Fibroblast of pulmonary artery (primary cell): ENCODE measurements at regions not wholly inside any gene's neighbourhood (a gene's known extent, or its start where the extent isn't known, plus 50 kb on each side); places are given as distances from the start of the nearest gene placed in this dataset.

Experiments used
- DNase-seq: peaks from one replicate; pipeline ENCODE4 v3.0.0-alpha.2; 2010; ENCODE audit warnings: low read depth
- H3K4me3 ChIP-seq: replicated peaks from 2 replicates; pipeline ENCODE4 v1.5.1; 2011; ENCODE audit warnings: low read depth, mild to moderate bottlenecking, control low read depth, low read length, moderate library complexity
- TF ChIP-seq, protein P1 (sequence below): IDR thresholded peaks from 2 replicates; pipeline ENCODE4 v1.5.1; 2011; ENCODE audit warnings: mild to moderate bottlenecking, control low read depth, low read length, inconsistent platforms; ENCODE audit errors: missing control alignments

- TF ChIP-seq, protein P1, sequence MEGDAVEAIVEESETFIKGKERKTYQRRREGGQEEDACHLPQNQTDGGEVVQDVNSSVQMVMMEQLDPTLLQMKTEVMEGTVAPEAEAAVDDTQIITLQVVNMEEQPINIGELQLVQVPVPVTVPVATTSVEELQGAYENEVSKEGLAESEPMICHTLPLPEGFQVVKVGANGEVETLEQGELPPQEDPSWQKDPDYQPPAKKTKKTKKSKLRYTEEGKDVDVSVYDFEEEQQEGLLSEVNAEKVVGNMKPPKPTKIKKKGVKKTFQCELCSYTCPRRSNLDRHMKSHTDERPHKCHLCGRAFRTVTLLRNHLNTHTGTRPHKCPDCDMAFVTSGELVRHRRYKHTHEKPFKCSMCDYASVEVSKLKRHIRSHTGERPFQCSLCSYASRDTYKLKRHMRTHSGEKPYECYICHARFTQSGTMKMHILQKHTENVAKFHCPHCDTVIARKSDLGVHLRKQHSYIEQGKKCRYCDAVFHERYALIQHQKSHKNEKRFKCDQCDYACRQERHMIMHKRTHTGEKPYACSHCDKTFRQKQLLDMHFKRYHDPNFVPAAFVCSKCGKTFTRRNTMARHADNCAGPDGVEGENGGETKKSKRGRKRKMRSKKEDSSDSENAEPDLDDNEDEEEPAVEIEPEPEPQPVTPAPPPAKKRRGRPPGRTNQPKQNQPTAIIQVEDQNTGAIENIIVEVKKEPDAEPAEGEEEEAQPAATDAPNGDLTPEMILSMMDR: no peak
- no peak for DNase-seq
- H3K4me3 ChIP-seq: no peak overlapping the region
Observed at GRCh38 chr13:78139765-78140164, 221.1 kb upstream of the EDNRB start.

DNA sequence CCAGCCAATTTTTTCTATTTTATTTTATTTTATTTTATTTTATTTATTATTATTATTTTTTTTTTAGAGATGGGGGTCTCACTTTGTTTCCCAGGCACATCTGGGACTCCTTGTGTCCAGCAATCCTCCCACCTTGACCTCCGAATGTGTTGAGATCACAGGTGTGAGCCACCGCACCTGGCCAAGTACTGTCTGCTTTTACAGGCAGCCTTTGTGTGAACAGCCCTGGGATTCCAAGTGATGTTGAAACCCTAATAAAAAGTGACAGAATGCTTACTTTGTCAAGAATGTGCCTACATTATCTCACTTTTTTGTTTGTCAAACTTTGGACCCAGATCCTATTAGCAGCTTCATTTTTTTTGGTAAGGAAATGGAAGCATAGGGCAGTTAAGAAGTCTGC lies 220.1 kb upstream of the EDNRB start:
- H3K4me3 ChIP-seq: no peak overlapping the region
- TF ChIP-seq, protein P1: no peak
- DNase-seq: no peak

DNA sequence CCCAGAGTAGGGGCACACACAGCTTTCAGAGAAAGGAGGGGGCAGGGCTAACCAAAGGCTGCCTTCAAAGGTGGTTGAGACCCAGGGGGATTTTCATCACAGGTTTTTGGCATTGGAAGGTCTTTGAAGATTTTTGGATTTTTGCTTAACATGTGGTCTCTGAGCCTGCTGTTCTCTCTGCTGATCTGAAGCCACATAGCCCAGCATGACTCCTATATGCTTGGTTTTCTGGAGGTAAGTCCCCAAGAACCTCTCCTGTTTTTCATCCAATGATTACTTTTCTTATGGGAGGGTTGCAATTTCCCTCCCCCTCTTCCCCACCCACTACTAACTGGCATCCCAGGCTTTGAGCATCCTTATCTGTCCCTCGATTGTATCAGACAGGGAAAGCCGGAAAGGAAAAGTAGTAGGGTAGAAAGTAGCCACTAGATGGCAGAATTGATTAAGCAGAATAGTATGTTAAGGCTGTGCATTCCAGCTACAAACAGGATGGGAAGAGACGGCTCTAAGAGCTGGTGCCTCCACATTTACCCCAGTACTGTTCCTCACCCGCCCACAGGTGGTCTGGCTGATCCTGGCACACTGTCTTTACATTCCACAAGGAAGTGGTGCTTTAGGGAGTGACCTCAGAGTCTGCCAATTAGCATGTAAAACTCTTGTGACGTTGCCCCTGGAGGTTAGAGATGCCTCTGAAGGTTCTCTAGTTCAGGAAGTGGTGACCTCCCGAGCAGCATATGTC lies 218.9 kb upstream of the EDNRB start:
- TF ChIP-seq, protein P1: peak; percentile 76
- peak; percentile 78 for DNase-seq
- H3K4me3 ChIP-seq: no peak overlapping the region

DNA sequence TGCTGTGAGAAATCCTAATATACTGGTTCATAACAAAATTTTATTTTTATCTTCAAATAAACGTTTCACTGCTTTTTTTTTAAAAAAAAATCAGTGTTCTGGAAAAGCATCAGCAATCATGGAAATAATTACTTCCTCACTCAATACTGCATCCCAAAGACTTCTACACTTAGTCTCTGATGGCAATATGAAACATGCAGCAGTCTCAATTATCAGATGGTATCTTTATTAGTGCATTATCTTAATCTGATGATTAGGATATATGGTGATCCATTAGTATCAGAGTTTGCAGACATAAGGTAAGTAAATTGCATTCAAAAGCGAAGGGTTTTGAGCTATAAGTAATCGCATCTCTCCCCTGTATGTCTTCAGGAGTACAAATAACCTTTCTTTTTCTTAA lies 218.3 kb upstream of the EDNRB start:
- no peak overlapping the region for H3K4me3 ChIP-seq
- DNase-seq: no peak
- TF ChIP-seq, protein P1: no peak

DNA sequence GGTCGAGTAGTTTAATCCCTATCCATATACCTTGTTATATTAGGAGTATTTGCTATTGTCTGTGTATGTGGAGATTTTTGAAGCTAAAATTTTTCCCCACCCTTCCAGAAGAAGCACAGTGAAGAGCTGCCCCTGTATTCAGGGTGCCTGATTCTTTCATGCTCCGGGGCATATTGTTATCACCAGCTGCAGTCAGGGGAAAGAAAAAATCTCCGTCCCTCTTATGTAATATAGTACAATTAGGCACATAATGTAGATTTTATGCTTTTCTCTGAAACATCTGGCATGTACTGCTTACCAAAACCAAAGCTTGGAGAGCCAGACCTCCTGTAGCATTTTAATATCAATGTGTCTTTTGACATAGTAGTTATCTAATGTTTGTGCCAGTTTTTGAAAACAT lies 214.9 kb upstream of the EDNRB start:
- no peak for DNase-seq
- TF ChIP-seq, protein P1: no peak
- H3K4me3 ChIP-seq: no peak overlapping the region

- TF ChIP-seq, protein P1: peak; percentile 40
- H3K4me3 ChIP-seq: no peak overlapping the region
- DNase-seq: peak; percentile 26
Observed at GRCh38 chr13:78131811-78132210, 213.2 kb upstream of the EDNRB start.

GRCh38 chr13:78131346-78131745 lies 212.7 kb upstream of the EDNRB start:
- TF ChIP-seq, protein P1: no peak
- DNase-seq: no peak
- no peak overlapping the region for H3K4me3 ChIP-seq
